GM06990 (cell line): ENCODE measurements at regions not wholly inside any gene's neighbourhood (a gene's known extent, or its start where the extent isn't known, plus 50 kb on each side); places are given as distances from the start of the nearest gene placed in this dataset.

Source experiments
- DNase-seq: peaks from one replicate; pipeline ENCODE4 v3.0.0-alpha.2; 2011; ENCODE audit not compliant: insufficient read length; ENCODE audit errors: extremely low read depth
- H3K27me3 ChIP-seq: replicated peaks from 2 replicates; pipeline ENCODE4 v1.6.0; 2011; ENCODE audit warnings: low read length; ENCODE audit not compliant: control insufficient read depth, insufficient read depth
- H3K36me3 ChIP-seq: 2 replicates; pipeline ENCODE4 v1.5.1; 2011; ENCODE audit warnings: low read length; ENCODE audit not compliant: control insufficient read depth, insufficient read depth
- H3K4me3 ChIP-seq: replicated peaks from 2 replicates; pipeline ENCODE4 v1.5.1; 2011; ENCODE audit warnings: low read depth, mild to moderate bottlenecking, control low read depth, low read length
- CTCF ChIP-seq: IDR thresholded peaks from 2 replicates; pipeline ENCODE4 v1.5.1; 2011; ENCODE audit warnings: low read length, control low read depth, mild to moderate bottlenecking, inconsistent platforms; ENCODE audit not compliant: insufficient read depth, poor library complexity, severe bottlenecking

GRCh38 chr5:153358315-153358976 lies 132.0 kb upstream of the GRIA1 start:
- Histone ChIP-seq H3K4me3 (no peak overlapping the region), H3K27me3 (no peaks in the 10 kb centered on the region), H3K36me3 (no peaks in the 10 kb centered on the region)
- no peak for DNase-seq
- TF ChIP-seq CTCF: no peak

GRCh38 chr5:153360860-153361259 lies 129.6 kb upstream of the GRIA1 start:
- no peak for DNase-seq
- TF ChIP-seq CTCF: no peak
- Histone ChIP-seq H3K36me3 (no peaks in the 10 kb centered on the region), H3K27me3 (no peaks in the 10 kb centered on the region), H3K4me3 (no peak overlapping the region)

GRCh38 chr5:153361735-153362409 lies 128.6 kb upstream of the GRIA1 start:
- H3K4me3 ChIP-seq: no peak overlapping the region
- no peak for DNase-seq
- no peaks in the 10 kb centered on the region for H3K36me3 ChIP-seq
- TF ChIP-seq CTCF: no peak
- H3K27me3 ChIP-seq: no peaks in the 10 kb centered on the region

- H3K4me3 ChIP-seq: no peak overlapping the region
- DNase-seq: no peak
Observed at GRCh38 chr5:153365547-153365946, 124.9 kb upstream of the GRIA1 start.

GRCh38 chr5:153367466-153367865 lies 123.0 kb upstream of the GRIA1 start:
- Histone ChIP-seq H3K27me3 (no peaks in the 10 kb centered on the region), H3K4me3 (no peak overlapping the region), H3K36me3 (no peaks in the 10 kb centered on the region)
- no peak for TF ChIP-seq CTCF
- no peak for DNase-seq

More at GRCh38 chr5:153365547-153365946, 124.9 kb upstream of the GRIA1 start:
- Histone ChIP-seq H3K27me3 (no peaks in the 10 kb centered on the region), H3K36me3 (no peaks in the 10 kb centered on the region)
- no peak for TF ChIP-seq CTCF
